ENCODE measurements at regions not wholly inside any gene's neighbourhood (a gene's known extent, or its start where the extent isn't known, plus 50 kb on each side); places are given as distances from the start of the nearest gene placed in this dataset.

DNA sequence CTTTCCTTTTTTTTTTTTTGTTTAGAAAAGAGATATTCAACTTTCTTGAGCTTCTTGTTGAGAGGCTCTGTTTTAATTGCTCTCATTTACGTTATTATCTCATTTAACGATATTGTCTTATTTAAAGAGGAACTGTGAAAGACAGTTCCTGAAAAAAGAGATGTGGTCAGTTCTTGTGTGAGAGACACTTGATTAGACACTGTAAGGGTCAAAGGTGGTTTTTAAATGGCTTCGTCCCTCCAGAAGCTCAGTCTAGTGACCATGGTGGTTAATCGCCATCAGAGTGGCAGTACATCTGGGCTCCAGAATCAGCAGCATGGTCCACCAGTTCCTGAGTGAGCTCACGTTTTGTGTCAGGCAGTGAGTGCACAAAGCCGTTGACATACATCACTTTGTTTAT is 57.9 kb upstream of the KCNA5 start:
- Histone ChIP-seq H2BK120ac (ENCODE audit: low read depth, low read length) (no peak overlapping the region), H3K4me3 (ENCODE audit: insufficient read depth in 1 of 2, low read depth in 1 of 2, low read length in 2 of 2) (no peak overlapping the region), H3K9me3 (ENCODE audit: control insufficient read depth, low read length) (no peaks in the 10 kb centered on the region), H4K8ac (ENCODE audit: low read length) (no peak overlapping the region), H3K36me3 (ENCODE audit: control insufficient read depth in 1 of 2, insufficient read depth in 2 of 2, low read depth in 1 of 2, low read length in 2 of 2) (no peaks in the 10 kb centered on the region), H2BK15ac (ENCODE audit: low read depth, poor library complexity, severe bottlenecking) (no peak overlapping the region), H3K9ac (ENCODE audit: low read length) (no peak overlapping the region), H2AK5ac (ENCODE audit: low read length, severe bottlenecking) (no peak overlapping the region), H3K4me1 (ENCODE audit: control insufficient read depth, insufficient read depth, low read depth, low read length) (no peaks in the 10 kb centered on the region), H3K4ac (ENCODE audit: low read depth in 1 of 2, low read length in 2 of 2) (no peak overlapping the region), H3K18ac (ENCODE audit: low read depth in 1 of 2, low read length in 2 of 2) (no peak overlapping the region), H2AFZ (ENCODE audit: low read depth, low read length) (no peak overlapping the region), H3K79me1 (replicated peaks; ENCODE audit: low read length, poor library complexity, severe bottlenecking) (no peaks in the 10 kb centered on the region), H3K27ac (ENCODE audit: low read length, poor library complexity, severe bottlenecking) (no peak overlapping the region), H3K27me3 (ENCODE audit: control insufficient read depth in 1 of 2, insufficient read depth in 1 of 2, low read length in 2 of 2) (peaks cover 0 to 9% of the 10 kb centered on the region in 2 experiments), H3K14ac (ENCODE audit: low read length in 2 of 2) (no peak overlapping the region), H3K4me2 (ENCODE audit: low read length, poor library complexity, severe bottlenecking) (no peak overlapping the region), H4K91ac (ENCODE audit: low read length) (no peak overlapping the region), H2BK12ac (ENCODE audit: low read length in 2 of 2) (no peak overlapping the region), H2BK5ac (ENCODE audit: low read depth, low read length, poor library complexity, severe bottlenecking) (no peak overlapping the region), H3K23ac (ENCODE audit: low read length in 2 of 2) (no peak overlapping the region)
- no peak for DNase-seq
- 89% methylated on average over 4 of the region's 6 CpGs for WGBS

DNA sequence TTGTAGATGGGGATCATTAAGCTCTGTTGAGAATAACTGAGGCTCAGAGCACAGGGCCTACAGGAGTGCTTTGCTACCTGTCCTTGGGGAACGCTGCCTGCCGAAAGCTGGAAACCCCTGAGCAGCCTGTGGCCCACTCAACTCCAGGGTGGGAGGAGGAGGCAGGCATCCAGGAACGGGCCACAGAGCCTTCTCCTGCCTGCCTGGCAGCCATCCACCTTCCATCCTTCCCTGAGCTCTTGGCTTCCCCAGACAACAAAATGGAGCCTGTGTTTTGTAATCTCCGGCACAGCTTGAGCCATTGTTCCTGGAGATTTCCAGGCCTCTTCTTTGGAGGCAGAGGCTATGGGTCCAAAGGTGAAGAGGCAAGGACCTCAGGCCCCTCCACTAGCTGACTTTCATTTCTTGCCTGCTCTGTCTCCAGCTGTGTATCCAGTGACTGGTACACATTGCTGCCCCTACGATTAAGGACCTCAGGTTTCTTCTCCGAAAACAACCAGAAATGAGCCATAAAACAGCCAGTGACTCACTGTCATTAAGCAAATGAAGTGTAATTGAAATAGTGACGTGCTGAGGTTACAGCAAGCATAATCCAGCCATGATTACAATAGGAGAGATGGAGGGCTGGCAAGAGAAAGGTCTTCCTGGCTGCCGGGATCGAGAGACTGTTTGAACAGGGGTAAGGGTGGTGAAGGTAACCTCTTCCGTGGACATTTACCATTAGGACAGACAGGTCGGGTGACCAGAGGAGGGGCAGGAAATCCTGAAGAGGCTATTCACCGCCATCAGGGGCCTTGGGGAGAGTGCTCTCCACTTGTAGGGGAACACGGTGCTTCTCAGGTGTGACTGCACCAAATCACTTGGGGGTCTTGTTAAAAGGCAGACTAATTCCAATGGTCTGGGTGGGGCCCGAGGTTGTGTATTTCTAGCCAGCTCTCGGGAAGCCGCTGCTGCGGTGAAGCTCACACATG is 56.3 kb upstream of the KCNA5 start:
- no peak overlapping the region for H3K27ac ChIP-seq (ENCODE audit: low read length, poor library complexity, severe bottlenecking)
- H2BK5ac ChIP-seq (ENCODE audit: low read depth, low read length, poor library complexity, severe bottlenecking): no peak overlapping the region
- no peak overlapping the region for H2BK120ac ChIP-seq (ENCODE audit: low read depth, low read length)
- H3K4ac ChIP-seq (ENCODE audit: low read depth in 1 of 2, low read length in 2 of 2): no peak overlapping the region
- no peaks in the 10 kb centered on the region for H3K9me3 ChIP-seq (ENCODE audit: control insufficient read depth, low read length)
- no peak overlapping the region for H3K18ac ChIP-seq (ENCODE audit: low read depth in 1 of 2, low read length in 2 of 2)
- H4K91ac ChIP-seq (ENCODE audit: low read length): no peak overlapping the region
- no peak overlapping the region for H3K4me2 ChIP-seq (ENCODE audit: low read length, poor library complexity, severe bottlenecking)
- H3K9ac ChIP-seq (ENCODE audit: low read length): no peak overlapping the region
- H3K27me3 ChIP-seq (ENCODE audit: control insufficient read depth in 1 of 2, insufficient read depth in 1 of 2, low read length in 2 of 2): peaks cover 0 to 9% of the 10 kb centered on the region in 2 experiments
- no peak overlapping the region for H2AK5ac ChIP-seq (ENCODE audit: low read length, severe bottlenecking)
- H3K23ac ChIP-seq (ENCODE audit: low read length in 2 of 2): no peak overlapping the region
- 79% methylated on average over 17 of the region's 17 CpGs for WGBS
- H2BK15ac ChIP-seq (ENCODE audit: low read depth, poor library complexity, severe bottlenecking): no peak overlapping the region
- no peak overlapping the region for H4K8ac ChIP-seq (ENCODE audit: low read length)
- H2AFZ ChIP-seq (ENCODE audit: low read depth, low read length): no peak overlapping the region
- no peak overlapping the region for H3K14ac ChIP-seq (ENCODE audit: low read length in 2 of 2)
- H3K4me1 ChIP-seq (ENCODE audit: control insufficient read depth, insufficient read depth, low read depth, low read length): no peaks in the 10 kb centered on the region
- no peak overlapping the region for H2BK12ac ChIP-seq (ENCODE audit: low read length in 2 of 2)
- no peak for DNase-seq
- no peaks in the 10 kb centered on the region for H3K36me3 ChIP-seq (ENCODE audit: control insufficient read depth in 1 of 2, insufficient read depth in 2 of 2, low read depth in 1 of 2, low read length in 2 of 2)
- H3K79me1 ChIP-seq (replicated peaks; ENCODE audit: low read length, poor library complexity, severe bottlenecking): no peaks in the 10 kb centered on the region
- no peak overlapping the region for H3K4me3 ChIP-seq (ENCODE audit: insufficient read depth in 1 of 2, low read depth in 1 of 2, low read length in 2 of 2)

DNA sequence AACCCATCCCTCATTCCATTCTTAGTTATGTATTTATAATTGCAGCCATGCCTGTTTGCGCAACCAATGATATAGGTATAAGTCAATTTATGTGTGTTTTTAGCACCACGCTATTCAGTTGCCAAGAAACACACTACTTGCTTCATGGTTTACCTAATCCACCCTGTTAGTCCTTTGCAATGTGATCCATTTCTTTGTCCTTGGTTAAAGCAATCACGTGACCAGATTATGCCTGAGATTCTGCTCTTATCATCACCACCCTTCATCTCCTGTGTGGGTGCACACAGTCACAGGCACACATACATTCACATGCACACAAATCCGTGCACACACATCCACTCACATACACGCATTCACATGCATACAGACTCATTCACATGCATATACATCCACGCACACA is 52.3 kb upstream of the KCNA5 start:
- H3K14ac ChIP-seq (ENCODE audit: low read length in 2 of 2): no peak overlapping the region

DNA sequence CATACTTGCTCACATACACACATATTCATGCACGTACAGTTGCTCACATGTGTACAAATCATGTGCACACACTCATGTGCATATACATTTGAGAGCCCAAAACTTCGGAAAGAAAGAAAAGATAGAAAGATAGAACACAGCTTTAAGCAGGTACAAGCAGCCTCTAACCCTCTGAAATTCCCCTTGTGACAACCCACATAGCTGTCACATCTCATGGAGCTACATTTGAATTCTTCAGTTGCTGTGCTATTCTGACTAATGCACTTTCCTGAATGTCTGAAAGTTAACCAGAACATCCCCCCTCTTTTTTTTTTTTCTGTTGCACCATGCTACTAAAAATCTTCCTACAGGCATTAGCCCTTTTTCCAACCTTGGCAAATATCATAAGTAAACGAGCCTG is 51.9 kb upstream of the KCNA5 start:
- H2BK5ac ChIP-seq (ENCODE audit: low read depth, low read length, poor library complexity, severe bottlenecking): no peak overlapping the region

More for the DNA sequence above, 52.3 kb upstream of the KCNA5 start:
- no peak overlapping the region for H2BK15ac ChIP-seq (ENCODE audit: low read depth, poor library complexity, severe bottlenecking)
- H3K27me3 ChIP-seq (ENCODE audit: control insufficient read depth in 1 of 2, insufficient read depth in 1 of 2, low read length in 2 of 2): no peaks in the 10 kb centered on the region
- no peaks in the 10 kb centered on the region for H3K36me3 ChIP-seq (ENCODE audit: control insufficient read depth in 1 of 2, insufficient read depth in 2 of 2, low read depth in 1 of 2, low read length in 2 of 2)
- no peak overlapping the region for H3K4me3 ChIP-seq (ENCODE audit: insufficient read depth in 1 of 2, low read depth in 1 of 2, low read length in 2 of 2)
- H3K18ac ChIP-seq (ENCODE audit: low read depth in 1 of 2, low read length in 2 of 2): no peak overlapping the region
- no peak overlapping the region for H3K27ac ChIP-seq (ENCODE audit: low read length, poor library complexity, severe bottlenecking)
- no peak overlapping the region for H3K4me2 ChIP-seq (ENCODE audit: low read length, poor library complexity, severe bottlenecking)
- no peak overlapping the region for H2BK12ac ChIP-seq (ENCODE audit: low read length in 2 of 2)
- H3K9ac ChIP-seq (ENCODE audit: low read length): no peak overlapping the region
- 79% methylated on average over 5 of the region's 6 CpGs for WGBS
- no peak overlapping the region for H2BK5ac ChIP-seq (ENCODE audit: low read depth, low read length, poor library complexity, severe bottlenecking)
- no peaks in the 10 kb centered on the region for H3K79me1 ChIP-seq (replicated peaks; ENCODE audit: low read length, poor library complexity, severe bottlenecking)
- no peak overlapping the region for H2BK120ac ChIP-seq (ENCODE audit: low read depth, low read length)
- no peak overlapping the region for H4K91ac ChIP-seq (ENCODE audit: low read length)
- H3K4ac ChIP-seq (ENCODE audit: low read depth in 1 of 2, low read length in 2 of 2): no peak overlapping the region
- H2AK5ac ChIP-seq (ENCODE audit: low read length, severe bottlenecking): no peak overlapping the region
- no peaks in the 10 kb centered on the region for H3K4me1 ChIP-seq (ENCODE audit: control insufficient read depth, insufficient read depth, low read depth, low read length)
- no peak overlapping the region for H4K8ac ChIP-seq (ENCODE audit: low read length)
- H3K9me3 ChIP-seq (ENCODE audit: control insufficient read depth, low read length): no peaks in the 10 kb centered on the region
- H3K23ac ChIP-seq (ENCODE audit: low read length in 2 of 2): no peak overlapping the region
- no peak overlapping the region for H2AFZ ChIP-seq (ENCODE audit: low read depth, low read length)
- DNase-seq: no peak

More for the DNA sequence above, 51.9 kb upstream of the KCNA5 start:
- no peak overlapping the region for H3K4me3 ChIP-seq (ENCODE audit: insufficient read depth in 1 of 2, low read depth in 1 of 2, low read length in 2 of 2)
- no peaks in the 10 kb centered on the region for H3K79me1 ChIP-seq (replicated peaks; ENCODE audit: low read length, poor library complexity, severe bottlenecking)
- no peak overlapping the region for H2AFZ ChIP-seq (ENCODE audit: low read depth, low read length)
- H3K4me1 ChIP-seq (ENCODE audit: control insufficient read depth, insufficient read depth, low read depth, low read length): no peaks in the 10 kb centered on the region
- H3K9ac ChIP-seq (ENCODE audit: low read length): no peak overlapping the region
- H4K91ac ChIP-seq (ENCODE audit: low read length): no peak overlapping the region
- no peak for DNase-seq
- H2BK12ac ChIP-seq (ENCODE audit: low read length in 2 of 2): no peak overlapping the region
- no peak overlapping the region for H3K18ac ChIP-seq (ENCODE audit: low read depth in 1 of 2, low read length in 2 of 2)
- no peak overlapping the region for H2AK5ac ChIP-seq (ENCODE audit: low read length, severe bottlenecking)
- no peak overlapping the region for H3K23ac ChIP-seq (ENCODE audit: low read length in 2 of 2)
- H3K4ac ChIP-seq (ENCODE audit: low read depth in 1 of 2, low read length in 2 of 2): no peak overlapping the region
- H3K27ac ChIP-seq (ENCODE audit: low read length, poor library complexity, severe bottlenecking): no peak overlapping the region
- H4K8ac ChIP-seq (ENCODE audit: low read length): no peak overlapping the region
- no peaks in the 10 kb centered on the region for H3K9me3 ChIP-seq (ENCODE audit: control insufficient read depth, low read length)
- no peak overlapping the region for H2BK120ac ChIP-seq (ENCODE audit: low read depth, low read length)
- H3K4me2 ChIP-seq (ENCODE audit: low read length, poor library complexity, severe bottlenecking): no peak overlapping the region
- no peak overlapping the region for H3K14ac ChIP-seq (ENCODE audit: low read length in 2 of 2)
- H3K27me3 ChIP-seq (ENCODE audit: control insufficient read depth in 1 of 2, insufficient read depth in 1 of 2, low read length in 2 of 2): no peaks in the 10 kb centered on the region
- H3K36me3 ChIP-seq (ENCODE audit: control insufficient read depth in 1 of 2, insufficient read depth in 2 of 2, low read depth in 1 of 2, low read length in 2 of 2): no peaks in the 10 kb centered on the region
- 67% methylated on average over 3 of the region's 3 CpGs for WGBS
- H2BK15ac ChIP-seq (ENCODE audit: low read depth, poor library complexity, severe bottlenecking): no peak overlapping the region
